Hepatic stellate cell (primary cell): ENCODE measurements at regions not wholly inside any gene's neighbourhood (a gene's known extent, or its start where the extent isn't known, plus 50 kb on each side); places are given as distances from the start of the nearest gene placed in this dataset.

Experiments used
- DNase-seq: peaks from one replicate; pipeline ENCODE4 v3.0.0; 2011; ENCODE audit warnings: low spot score

DNA sequence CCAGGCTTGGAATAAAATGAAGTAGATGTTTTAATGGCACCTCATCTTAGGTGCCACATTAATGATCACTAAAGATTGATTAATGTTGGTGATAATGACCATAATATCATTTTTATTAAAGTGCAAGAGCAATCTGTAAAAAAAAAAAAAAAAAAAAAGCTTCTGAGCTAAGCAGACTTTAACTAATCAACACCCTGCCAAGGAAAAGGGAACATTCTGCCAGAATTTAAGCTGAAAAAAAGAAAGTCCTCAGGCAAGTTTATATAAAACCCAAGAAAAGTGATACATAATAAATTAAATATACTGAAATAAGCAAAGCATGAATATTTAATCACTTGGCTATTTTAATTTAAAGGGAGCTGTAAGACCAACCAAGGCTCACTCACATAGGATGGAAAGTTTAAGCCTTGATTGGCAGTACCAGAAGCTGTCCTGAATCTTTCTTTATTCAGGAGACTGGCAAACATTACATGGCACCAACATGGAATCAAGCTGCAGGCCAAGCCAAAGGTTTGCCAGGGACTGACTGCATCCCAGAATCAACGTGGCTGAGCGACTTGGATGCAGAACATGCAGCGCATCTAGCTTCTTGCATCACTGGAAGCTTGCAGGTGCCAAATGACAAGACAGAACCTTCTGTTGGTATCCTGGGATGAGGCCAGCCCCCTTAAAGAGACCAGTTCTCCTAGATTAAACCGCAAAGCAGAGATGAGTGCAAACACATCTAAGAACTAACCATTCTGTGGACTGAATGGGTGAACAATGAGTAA is 413.6 kb downstream of the ENC1 start:
- DNase-seq, result no peak

DNA sequence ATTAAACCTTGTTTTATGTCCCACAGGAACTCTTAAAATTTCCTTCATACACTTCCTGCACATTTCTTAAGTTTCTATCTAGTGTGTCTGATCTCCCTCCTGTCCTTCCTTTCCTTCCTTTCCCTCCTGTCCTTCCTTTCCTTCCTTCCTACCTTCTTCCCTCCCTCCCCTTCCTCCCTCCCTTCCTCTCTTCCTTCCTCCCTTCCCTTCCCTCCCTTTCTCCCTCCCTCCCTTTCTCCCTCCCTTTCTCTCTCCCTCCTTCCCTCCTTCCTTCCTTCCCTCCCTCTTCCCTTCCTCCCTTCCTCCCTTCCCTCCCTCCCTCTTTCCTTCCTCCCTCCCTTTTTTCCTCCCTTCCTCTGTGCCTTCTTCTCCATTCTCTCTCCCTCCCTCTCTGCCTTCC is 414.9 kb downstream of the ENC1 start:
- DNase-seq, result no peak

DNA sequence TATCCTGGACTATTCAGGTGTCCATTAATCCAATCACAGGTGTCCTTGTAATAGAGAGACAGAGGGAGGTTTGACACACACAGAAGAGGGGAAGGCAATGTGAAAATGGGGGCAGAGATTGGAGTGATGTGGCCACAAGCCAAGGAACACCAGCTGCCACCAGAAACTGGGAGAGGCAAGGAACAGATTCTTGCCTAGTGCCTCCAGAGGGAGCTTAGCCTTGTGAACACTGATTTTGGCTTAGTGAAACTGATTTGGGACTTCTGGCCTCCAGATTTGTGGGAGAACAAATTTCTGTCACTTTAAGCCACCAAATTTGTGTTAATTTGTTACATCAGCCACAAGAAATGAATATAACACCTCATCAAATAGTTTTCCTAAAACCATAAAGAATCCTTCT is 416.2 kb downstream of the ENC1 start:
- no peak for DNase-seq

DNA sequence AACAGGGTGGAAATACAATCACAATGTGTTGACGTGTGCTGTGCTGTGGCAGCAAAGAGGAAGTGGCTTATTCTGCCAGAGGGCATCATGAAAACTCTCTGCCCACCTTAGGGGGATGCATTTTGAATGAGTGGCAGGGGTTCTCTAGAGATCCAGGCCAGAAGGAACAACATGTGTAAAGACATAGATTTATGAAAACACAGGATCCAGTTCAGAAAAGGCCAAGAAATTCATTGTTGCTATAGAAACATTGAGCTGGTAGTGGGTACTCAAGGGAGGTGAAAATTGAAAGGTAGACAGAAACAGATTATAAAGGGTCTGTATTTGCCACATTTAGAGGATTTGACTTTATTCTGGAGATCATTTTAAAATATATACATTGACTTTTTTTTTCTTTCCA is 417.7 kb downstream of the ENC1 start:
- DNase-seq, result no peak

DNA sequence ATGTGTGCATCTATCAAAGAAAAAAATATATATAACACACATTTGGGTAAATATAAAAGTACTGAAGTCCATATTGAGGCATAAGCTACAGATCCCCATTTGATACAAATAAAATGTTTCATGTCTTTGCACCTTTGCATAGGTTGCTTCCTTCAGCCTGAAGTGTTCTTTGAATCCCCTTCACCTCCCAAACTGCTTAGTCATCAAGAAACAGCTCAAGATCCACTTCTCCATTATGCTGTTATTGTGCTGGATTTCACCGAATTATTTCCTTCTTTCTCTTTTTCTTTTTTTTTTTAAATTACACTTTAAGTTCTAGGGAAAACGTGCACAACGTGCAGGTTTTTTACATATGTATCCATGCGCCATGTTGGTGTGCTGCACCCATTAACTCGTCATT is 419.1 kb downstream of the ENC1 start:
- DNase-seq, result no peak

DNA sequence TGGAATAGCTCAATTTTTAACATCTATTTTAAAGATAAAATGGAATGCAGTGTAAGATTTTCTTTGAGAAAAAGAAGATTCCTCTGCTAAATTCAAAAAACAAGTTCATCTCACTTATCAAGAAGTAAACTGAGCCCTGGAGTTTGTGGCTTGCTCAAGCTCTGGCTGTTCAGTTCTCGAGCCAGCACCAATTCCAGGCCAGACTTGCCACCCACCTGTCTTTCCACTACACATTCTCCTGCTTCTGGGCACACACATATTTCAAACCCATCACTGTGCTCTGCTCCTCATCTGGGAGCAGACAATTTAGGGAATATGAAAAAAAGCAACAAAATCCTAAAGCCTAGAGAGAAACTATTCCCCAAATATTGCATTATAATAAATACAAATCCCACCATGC is 424.5 kb downstream of the ENC1 start:
- no peak for DNase-seq

DNA sequence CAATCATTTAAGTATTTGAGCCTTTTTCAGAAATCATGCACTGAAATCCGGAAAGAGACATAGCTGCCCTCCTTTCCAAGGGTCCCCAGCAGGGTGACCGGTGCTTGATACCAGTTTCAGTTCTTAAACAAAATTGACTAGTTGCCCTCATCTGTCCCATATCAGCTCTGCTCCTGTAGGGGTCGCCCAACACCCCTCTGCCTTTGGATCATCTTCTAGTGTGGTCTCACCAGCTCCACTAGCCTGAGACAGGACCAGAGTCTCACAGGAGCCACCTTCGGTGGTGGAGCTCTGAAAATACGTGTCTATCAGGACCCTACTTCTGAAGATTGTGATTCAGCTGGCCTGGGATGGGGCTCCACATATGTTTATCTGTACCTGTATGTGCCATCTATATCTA is 428.2 kb downstream of the ENC1 start:
- DNase-seq, result no peak

DNA sequence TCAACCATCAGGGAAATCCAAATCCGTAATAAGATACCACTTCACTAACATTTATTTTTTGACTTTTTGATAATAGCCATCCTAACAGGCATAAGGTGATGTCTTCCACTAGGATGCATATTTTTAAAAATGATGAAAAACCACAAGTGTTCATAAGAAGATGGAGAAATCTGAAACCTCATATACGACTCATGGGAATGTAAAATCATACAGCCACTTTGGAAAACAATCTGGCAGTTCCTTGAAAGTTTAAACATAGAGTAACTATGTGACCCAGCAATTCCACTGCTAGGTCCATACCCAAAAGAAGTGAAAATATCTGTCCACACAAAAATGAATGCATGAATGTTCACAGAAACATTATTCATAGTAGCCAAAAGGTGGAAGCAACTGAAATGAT is 431.0 kb downstream of the ENC1 start:
- no peak for DNase-seq

DNA sequence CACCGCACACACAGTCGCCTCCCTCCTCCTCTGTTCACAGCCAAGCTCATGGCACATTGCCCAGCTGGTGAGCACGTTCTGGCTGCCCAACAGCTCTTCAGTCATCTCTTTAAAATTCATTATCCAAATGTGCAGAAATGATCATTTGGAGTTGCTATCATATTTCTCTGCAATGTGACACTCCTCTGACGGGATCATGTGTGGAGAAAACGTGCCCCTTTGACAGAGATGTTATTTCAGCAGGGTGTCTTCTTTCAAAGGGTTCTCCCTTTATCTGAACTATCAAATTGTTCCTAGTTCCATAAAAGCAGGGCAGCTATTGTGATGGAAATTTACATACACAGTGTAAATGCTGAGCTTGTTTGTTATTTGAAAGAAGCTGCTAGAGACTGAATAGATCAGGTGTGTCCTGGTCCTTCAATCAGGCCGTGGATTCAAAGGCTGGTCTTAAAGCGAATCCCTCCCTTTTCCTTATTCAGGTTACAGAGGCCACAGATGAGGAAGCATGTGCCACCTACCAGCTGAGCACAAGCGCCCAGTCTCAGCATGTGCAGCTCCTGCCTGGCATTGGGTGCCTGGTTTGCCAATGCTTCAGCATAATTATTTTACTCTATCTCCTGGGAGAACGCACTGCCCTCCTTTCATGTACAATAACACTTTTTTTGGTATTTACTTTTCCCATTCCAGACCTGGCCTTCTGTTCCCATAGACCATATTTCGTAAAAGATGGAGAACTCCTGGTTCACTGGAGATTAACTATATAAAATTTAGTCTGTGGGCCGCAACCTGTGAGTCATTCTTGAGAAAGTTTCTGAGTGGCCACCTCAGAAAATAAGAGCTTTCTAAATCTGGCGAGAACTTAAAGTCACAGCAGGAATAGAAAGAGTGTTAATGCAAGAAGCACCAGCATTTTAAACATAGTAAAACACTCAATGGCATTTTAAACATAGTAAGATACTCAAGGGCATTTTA is 433.7 kb downstream of the ENC1 start:
- no peak for DNase-seq

DNA sequence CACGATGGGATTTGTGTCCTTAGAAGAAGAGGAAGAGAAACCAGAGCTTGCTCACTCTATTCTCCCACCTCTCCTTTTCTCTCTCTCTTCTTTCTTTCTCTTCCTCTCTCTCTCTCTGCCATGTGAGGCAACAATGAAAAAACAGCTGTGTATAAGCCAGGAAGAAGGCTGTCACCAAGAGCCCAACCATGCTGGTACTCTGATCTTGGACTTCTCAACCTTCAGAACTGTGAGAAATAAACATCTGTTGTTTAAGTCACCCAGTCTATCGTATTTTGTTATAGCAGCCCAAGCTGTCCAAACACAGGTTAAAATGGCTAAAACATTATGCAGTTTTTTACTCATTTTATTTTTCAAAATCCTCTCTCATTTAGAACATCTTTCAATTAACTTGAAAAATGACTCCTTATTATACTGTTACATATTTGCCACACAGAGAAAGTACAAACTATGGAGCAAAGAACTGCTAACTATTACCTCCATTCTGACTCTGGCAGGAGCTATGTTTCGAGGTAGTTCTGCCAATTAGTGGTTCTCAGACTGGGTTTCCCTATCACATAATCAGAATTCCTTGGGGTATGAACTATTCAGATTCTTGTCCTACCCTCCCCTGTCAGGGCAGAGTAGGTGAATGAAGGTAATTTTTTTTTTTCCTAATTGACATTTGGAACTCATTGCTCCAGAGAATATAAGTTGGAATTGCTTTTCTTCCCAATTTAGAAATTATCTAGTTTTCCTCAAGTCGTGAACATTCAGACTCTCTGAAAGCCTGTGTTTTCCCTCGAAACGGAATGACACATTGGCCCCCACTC is 434.6 kb downstream of the ENC1 start:
- no peak for DNase-seq

DNA sequence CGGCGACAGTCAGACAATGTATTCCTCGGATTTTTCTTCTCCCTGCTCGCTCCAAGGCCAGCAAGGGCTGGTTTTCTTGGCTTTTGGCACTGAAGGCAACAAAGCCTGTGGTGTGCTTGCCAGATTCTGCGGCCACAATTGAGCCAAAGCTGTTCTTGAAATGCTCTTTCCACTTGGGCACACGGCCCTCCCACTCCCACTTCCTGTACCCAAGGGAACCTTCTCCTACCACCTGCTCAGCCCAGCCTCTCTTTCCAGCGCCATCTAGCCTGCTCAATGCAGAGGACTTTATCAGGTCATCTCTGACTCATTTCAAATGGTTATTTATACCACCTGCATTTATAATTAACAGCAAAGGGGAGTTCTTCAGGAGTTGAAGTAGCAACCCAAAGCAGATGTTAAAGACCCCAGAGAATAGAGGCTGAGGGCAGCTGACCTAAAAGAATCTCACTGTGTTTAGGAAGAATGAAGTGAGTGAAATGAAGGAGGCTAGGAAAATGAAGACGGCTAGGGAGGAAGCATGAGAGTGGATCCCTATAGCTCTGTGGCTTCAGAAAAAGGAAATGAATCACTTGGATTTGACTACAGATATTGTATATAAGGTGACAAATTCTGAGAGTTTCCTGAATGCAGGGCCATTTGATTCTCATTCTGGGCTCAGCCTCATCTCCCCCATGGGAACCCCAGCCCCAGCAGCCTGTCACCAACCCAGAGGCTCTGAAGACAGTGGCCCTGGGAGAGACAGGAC is 439.0 kb downstream of the ENC1 start:
- no peak for DNase-seq

DNA sequence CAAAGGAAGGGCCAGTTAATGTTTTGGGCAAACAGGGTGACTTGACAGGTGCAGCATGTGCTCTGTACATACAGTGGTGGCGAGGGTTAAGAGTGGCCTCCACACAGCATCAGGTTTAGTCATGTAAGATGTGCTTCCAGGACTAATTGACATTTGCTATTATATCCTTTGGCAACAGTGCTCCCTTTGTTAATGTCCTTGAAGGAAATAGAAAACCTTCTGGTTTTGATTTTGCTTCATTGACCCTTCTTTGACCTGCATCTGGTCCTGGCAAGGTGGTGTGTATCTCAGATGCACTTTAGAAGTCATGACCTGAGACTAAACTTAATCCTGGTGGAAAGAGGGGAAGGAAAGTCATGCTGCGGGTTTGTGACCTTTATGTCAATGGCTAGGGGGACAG is 440.0 kb downstream of the ENC1 start:
- no peak for DNase-seq

DNA sequence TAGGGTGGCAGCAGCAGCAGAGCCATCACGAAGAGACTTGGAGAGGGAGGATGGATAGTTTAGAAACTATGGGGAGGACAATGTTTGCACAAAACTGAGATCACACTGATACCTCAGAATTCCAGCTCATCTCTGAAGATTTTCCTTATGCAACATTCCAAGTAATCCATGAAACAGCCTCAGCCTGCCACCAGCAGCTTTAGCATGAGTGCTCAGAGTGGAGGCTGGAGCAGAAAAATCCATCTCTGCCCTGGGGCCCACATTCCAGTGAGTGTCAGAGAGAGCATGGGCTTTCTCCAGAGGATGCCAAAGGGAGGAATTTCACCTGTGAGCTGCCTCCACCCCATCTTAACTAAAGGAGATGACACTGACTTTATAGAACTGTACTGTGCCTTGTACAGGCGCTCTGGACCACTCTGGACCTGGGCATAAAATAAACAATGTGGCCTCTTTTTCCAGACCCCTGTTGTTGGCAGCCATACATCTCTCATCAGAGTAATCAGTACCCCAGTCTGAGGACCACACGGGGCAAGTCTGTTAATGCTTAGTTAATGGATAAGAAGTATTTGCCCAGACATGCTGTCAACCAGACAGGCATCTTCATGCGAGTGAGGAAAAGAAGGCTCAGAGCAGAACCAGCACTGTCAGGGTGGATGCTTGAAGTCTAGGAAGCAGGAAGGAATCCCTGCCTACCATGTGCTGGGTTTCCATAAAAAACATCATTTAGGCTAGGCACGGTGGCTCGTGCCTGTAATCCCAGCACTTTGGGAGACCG is 440.9 kb downstream of the ENC1 start:
- peak; percentile 40 for DNase-seq

DNA sequence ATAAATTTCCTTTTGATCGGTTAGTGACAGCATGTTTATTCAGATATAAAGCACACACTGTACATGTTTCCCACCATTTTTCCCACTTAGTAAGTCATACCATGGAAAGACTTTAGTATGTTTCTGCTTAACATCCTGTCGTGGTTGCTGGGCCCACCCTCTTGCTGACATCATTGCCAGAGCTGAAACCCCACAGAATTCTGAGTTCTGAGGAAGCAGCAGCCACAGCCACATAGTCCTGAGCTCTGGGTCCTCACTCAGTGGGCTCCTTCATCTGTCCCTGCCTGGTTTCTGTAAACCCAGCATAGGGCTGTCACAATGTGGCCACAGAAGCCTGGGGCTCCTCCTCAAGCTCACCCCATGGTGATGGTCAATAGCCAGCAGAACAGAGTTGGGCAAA is 441.5 kb downstream of the ENC1 start:
- no peak for DNase-seq

DNA sequence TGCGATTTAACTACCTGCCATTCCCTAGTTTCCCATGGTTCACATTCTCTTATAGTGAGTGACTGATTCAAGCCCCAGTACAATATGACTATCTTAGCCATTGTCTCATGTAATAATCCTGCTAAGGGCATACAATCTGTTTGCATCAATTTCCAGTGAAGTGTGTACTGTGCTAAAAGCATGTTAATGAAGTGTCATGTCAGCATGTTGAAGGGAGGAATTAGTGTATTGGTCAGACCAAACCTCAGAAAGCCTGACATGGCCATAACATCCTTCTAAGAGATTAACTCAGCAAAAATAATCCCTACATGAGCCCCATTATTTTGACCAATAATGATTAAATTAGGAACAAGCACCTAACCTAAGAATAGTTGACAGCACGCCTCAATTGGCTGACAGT is 442.4 kb downstream of the ENC1 start:
- DNase-seq, result no peak

DNA sequence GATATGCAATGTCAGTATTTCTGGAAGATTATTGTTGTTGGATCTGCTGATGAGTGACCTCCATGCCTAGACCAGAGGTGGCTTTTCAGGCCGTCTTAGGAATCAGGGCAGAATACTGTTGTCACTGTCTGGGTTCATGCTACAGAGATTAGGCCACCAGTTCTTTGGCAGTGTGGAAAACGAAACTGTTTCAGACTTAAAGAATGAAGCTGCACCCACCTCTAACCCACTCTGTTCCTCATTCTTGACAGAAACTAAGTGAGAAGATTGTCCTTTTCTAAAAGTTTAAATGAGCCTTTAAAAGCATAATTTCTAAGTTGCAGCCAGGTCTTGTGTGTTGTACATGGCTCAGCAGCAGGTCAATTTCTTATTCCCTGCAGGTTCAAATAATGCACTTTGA is 444.3 kb downstream of the ENC1 start:
- DNase-seq, result no peak

DNA sequence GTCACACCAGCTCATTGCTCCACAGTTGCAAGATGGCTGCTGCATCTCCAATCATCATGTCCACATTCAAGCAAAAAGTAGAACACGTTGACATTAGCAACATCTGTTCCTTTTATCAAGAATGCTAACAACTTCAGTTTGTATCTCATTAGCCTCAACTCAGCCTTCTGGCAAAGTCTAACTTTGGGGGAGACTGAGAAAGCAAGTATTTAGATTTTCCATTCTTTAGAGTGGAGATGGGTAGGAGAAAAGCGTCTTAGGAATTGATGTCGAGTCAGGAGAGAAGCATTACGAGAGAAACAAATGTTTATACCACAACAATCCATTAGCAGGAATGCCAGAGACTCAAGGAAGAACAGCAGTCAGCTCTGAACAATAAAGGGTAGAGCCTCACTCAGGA is 446.3 kb downstream of the ENC1 start:
- no peak for DNase-seq

DNA sequence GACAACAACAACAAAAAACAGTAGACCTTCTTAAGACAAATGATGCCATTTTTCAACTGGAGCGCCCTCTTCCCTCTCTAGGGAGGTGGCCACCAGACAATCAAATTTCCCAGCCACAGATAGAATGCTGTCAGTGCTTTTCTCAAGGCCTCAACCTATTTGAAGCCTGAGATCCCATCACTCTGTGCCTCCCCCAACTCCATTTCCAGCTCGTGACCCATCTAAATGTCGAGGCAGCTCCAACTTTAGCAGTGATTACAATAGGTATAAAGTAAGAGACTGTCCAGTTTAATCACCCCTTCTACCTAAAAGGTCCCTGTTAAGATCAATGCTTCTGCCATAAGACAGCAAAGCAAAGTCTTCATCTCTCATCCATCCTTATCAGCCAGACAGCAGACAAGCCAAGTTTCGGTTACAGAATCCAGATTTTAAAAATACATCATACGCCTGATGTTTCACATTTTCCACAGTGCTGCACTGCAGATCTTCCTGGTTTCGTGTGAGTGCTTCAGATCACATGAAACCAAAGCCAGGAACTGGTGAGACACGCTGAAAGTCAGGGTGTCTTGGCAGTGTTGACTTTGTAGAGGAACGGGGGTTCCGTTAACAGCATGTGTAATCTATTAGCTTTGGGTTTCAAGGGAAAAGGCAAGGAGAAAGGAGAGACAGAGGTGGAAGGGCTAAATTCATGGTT is 447.8 kb downstream of the ENC1 start:
- no peak for DNase-seq

DNA sequence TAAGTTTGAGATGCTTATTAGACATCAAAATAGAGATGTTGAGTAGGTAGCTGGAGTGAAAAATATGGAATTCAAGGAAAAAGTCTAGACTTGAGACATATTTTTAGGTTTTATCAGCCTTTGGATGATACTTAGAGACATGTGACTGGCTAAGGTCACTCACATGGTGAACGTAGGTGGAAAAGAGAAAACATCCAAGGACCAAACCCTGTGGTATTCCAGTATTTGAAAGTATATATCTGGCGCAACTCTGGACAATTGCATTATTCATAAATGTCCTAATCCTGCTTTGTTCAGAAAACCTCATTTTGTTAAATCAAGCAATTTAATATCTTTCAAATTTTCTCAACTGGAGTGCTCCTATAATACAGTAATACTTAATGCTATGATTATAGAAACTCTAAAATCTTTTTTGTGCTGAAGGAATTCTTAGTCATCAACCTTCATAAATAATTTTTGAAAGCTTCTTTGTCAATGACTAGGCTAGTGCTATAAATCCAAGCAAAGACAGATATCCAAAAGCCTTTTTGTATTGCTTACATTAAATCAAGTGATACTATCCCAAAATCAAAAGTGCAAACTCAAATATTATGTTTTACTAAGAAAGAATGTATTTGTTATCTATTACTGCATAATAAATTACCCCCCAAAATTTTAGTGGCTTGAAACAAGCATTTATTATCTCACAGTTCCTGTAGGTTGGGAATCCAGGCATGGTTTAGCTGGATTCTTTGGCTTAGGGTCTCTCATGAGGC is 452.0 kb downstream of the ENC1 start:
- no peak for DNase-seq

DNA sequence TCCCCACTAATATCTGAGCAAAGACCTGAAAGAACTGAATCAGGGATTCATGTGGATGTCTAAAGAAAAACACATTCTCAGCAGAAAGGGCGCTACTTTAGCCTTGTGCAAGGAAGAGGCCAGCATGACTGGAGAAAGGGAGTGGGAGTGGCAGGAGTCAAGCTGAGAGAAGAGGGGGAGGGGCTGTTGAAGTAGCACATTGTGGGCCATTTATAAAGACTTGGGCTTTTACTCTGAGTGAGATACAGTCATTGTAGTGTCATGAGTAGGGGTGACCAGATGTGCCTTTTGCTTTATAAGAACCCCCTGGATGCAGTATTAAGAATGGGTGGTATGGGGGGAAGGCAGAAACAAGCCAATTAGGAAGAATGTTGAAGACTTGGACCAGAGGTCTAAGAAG is 452.8 kb downstream of the ENC1 start:
- DNase-seq, result no peak
